H1 (cell line): ENCODE measurements at regions not wholly inside any gene's neighbourhood (a gene's known extent, or its start where the extent isn't known, plus 50 kb on each side); places are given as distances from the start of the nearest gene placed in this dataset.

Experiments
- JUN ChIP-seq: IDR thresholded peaks from 2 replicates; pipeline ENCODE4 v1.6.1; 2011; ENCODE audit warnings: low read depth, mild to moderate bottlenecking, improper control_type of control experiment, low read length
- RFX5 ChIP-seq: IDR thresholded peaks from 2 replicates; pipeline ENCODE4 v1.6.1; 2011; ENCODE audit warnings: low read depth, low read length, improper control_type of control experiment, borderline replicate concordance
- TF ChIP-seq, protein P1 (sequence below): IDR thresholded peaks from 2 replicates; pipeline ENCODE4 v1.6.1; 2012; ENCODE audit warnings: inconsistent platforms

DNA sequence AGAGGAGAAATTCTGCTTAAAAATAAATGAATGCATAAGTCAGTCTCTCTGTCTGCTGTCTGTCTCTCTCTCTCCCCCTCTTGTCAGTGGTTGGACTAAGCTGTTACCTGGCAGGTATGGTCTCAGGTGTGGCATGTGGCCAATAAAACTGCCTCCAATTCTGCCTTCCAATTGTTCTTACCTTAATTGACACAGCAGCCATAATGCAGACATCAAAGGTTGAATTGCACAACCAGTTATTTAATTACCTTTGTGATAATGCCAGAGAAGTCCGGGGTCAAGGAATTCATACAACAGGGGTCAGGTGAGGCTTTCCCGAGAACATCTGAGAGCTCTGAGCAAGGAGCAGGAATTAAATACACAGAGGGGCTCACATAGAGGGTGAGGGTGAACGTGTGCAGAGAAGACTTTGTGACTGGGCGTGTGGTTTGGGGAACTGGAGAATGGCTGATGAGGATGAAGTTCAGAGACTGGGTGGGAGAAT, 78.8 kb upstream of the CDYL2 start (continued):
- TF ChIP-seq RFX5 (no peak), JUN (no peak)
- TF ChIP-seq, protein P1, sequence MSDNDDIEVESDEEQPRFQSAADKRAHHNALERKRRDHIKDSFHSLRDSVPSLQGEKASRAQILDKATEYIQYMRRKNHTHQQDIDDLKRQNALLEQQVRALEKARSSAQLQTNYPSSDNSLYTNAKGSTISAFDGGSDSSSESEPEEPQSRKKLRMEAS = no peak
